WTC11 (cell line): ENCODE measurements at regions not wholly inside any gene's neighbourhood (a gene's known extent, or its start where the extent isn't known, plus 50 kb on each side); places are given as distances from the start of the nearest gene placed in this dataset.

ENCODE experiments used
- ATF2 ChIP-seq: sonication (generic); formaldehyde crosslinking; IDR thresholded peaks from 2 replicates; pipeline ENCODE4 v1.8.1; 2022; ENCODE audit warnings: low read depth, missing genetic modification reagents, borderline replicate concordance
- ESRRA ChIP-seq: sonication (generic); formaldehyde crosslinking; IDR thresholded peaks from 2 replicates; pipeline ENCODE4 v1.8.1; 2022; ENCODE audit warnings: mild to moderate bottlenecking, missing genetic modification reagents, borderline replicate concordance
- HMGA2 ChIP-seq: fragments of 250-450 bp; sonication (Bioruptor Pico); IDR thresholded peaks from 2 replicates; pipeline ENCODE4 v1.4.0; 2021; ENCODE audit warnings: mild to moderate bottlenecking, moderate library complexity
- NFYB ChIP-seq: sonication (generic); formaldehyde crosslinking; conservative IDR thresholded peaks from 2 replicates; pipeline ENCODE4 v1.8.0; 2022; ENCODE audit warnings: low read depth, missing genetic modification reagents
- SP1 ChIP-seq: sonication (generic); formaldehyde crosslinking; conservative IDR thresholded peaks from 2 replicates; pipeline ENCODE4 v1.8.1; 2022; ENCODE audit warnings: missing genetic modification reagents
- USF1 ChIP-seq: sonication (generic); formaldehyde crosslinking; IDR thresholded peaks from 2 replicates; pipeline ENCODE4 v1.8.0; 2022; ENCODE audit warnings: mild to moderate bottlenecking, missing genetic modification reagents
- TF ChIP-seq, protein P1 (sequence below): fragments of 200-600 bp; IDR thresholded peaks from 2 replicates; pipeline ENCODE4 v1.8.0; 2022; ENCODE audit warnings: antibody characterized with exemption
- TF ChIP-seq, protein P2 (sequence below): sonication (generic); formaldehyde crosslinking; IDR thresholded peaks from 2 replicates; pipeline ENCODE4 v1.8.0; 2022; ENCODE audit warnings: mild to moderate bottlenecking, missing genetic modification reagents
- TF ChIP-seq, protein P3 (sequence below): sonication (generic); formaldehyde crosslinking; IDR thresholded peaks from 2 replicates; pipeline ENCODE4 v1.8.1; 2023; ENCODE audit warnings: mild to moderate bottlenecking, missing genetic modification reagents, moderate library complexity

DNA sequence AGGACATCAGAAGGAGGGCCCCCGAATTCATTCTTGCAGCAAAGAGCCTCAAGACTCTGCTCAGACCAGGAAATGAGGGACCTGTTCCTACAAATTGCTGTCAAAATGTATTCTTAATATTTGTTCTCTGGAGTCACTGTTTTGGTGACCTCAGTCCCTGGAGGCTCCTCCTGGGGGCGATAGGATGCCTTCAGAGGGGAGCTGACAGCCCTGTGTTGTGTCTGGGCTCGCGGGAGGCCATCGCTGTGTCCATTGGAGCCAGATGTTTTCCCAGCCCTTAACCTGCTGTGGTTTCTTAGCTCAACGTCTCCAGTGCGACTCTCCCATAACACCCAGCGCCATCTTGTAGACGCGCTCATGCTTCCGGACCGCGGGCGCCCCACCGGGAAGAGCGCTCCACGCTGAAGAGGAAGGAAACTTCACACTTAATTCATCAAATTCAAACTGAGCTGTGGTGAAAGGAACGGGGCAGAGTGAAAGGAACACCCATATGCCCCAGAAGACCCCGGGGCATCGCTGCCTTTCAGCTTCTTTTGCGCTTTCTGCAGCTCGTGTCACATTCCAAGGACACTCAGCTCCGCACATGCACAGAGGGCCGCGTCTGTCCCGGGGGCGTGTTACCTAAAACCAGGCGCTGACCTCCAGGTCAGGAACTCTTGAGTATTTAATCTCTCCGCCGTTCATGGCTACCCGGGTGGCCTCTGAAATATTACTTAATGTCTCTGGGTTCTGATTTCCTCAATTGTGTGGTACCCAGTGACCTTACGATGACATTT, 112.3 kb upstream of the GDNF start:
- no peak for TF ChIP-seq ESRRA
- TF ChIP-seq, protein P1, sequence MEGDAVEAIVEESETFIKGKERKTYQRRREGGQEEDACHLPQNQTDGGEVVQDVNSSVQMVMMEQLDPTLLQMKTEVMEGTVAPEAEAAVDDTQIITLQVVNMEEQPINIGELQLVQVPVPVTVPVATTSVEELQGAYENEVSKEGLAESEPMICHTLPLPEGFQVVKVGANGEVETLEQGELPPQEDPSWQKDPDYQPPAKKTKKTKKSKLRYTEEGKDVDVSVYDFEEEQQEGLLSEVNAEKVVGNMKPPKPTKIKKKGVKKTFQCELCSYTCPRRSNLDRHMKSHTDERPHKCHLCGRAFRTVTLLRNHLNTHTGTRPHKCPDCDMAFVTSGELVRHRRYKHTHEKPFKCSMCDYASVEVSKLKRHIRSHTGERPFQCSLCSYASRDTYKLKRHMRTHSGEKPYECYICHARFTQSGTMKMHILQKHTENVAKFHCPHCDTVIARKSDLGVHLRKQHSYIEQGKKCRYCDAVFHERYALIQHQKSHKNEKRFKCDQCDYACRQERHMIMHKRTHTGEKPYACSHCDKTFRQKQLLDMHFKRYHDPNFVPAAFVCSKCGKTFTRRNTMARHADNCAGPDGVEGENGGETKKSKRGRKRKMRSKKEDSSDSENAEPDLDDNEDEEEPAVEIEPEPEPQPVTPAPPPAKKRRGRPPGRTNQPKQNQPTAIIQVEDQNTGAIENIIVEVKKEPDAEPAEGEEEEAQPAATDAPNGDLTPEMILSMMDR = no peak
- TF ChIP-seq USF1 (CRISPR knock-in tag) = no peak
- TF ChIP-seq, protein P2, sequence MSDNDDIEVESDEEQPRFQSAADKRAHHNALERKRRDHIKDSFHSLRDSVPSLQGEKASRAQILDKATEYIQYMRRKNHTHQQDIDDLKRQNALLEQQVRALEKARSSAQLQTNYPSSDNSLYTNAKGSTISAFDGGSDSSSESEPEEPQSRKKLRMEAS (CRISPR knock-in tag) = no peak
- TF ChIP-seq NFYB (CRISPR knock-in tag) = no peak
- TF ChIP-seq, protein P3, sequence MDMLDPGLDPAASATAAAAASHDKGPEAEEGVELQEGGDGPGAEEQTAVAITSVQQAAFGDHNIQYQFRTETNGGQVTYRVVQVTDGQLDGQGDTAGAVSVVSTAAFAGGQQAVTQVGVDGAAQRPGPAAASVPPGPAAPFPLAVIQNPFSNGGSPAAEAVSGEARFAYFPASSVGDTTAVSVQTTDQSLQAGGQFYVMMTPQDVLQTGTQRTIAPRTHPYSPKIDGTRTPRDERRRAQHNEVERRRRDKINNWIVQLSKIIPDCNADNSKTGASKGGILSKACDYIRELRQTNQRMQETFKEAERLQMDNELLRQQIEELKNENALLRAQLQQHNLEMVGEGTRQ (CRISPR knock-in tag) = no peak
- TF ChIP-seq HMGA2 (CRISPR knock-in tag) = no peak
- TF ChIP-seq ATF2 (CRISPR knock-in tag) = no peak
- no peak for TF ChIP-seq SP1
